HCT116 (cell line): ENCODE measurements at regions not wholly inside any gene's neighbourhood (a gene's known extent, or its start where the extent isn't known, plus 50 kb on each side); places are given as distances from the start of the nearest gene placed in this dataset.

Source experiments
- ATAC-seq: fragments of 200-7000 bp; cut with Tn5 transposase; 2 replicates; pipeline ENCODE4 v1.9.1; 2020; ENCODE audit warnings: mild to moderate bottlenecking, moderate library complexity
- BruUV-seq: library from RNA; stranded (reverse); fragments of 400-500 nt; replicated peaks from 2 replicates; lab custom pipeline; 2021; lab: Mats Ljungman, UMichigan
- CTCF ChIA-PET: fragments of 300-600 bp; sonication (Branson Sonifier 250); formaldehyde crosslinking; loops from one replicate; lab custom pipeline; 2021; ENCODE audit warnings: antibody characterized with exemption; lab: Charles Lee
- POLR2A ChIA-PET: fragments of 300-600, 350-600 bp; sonication (Branson Sonifier 250); formaldehyde crosslinking; loops from one replicate; lab custom pipeline; 2021; ENCODE audit warnings: antibody characterized with exemption; lab: Charles Lee
- RAD21 ChIA-PET, 2 experiments: fragments of 300-600 bp; sonication (Branson Sonifier 250); formaldehyde crosslinking; loops; one replicate each; lab custom pipeline; 2023; ENCODE audit warnings: low total read pairs in 2 of 2; ENCODE audit not compliant: uncharacterized antibody in 2 of 2, unreplicated experiment in 2 of 2, low non-redundant PET in 1 of 2; lab: Charles Lee
- DNase-seq: peaks from one replicate; pipeline ENCODE4 v3.0.0-alpha.2; 2010; ENCODE audit warnings: low read depth, low spot score
- H2AFZ ChIP-seq: fragments of 200-600 bp; shearing (Covaris generic), sonication (generic); 2 replicates; pipeline ENCODE4 v1.6.1; 2017; ENCODE audit warnings: low read depth, mixed run types, mixed read lengths, antibody characterized with exemption, low read length; ENCODE audit not compliant: poor library complexity, severe bottlenecking
- H3K27ac ChIP-seq: 2 replicates; pipeline ENCODE4 v1.5.1; 2012; ENCODE audit warnings: low read depth, low read length
- H3K27me3 ChIP-seq: fragments of 200-600 bp; sonication (generic); 2 replicates; pipeline ENCODE4 v1.6.1; 2016; ENCODE audit warnings: mixed run types, low read length, mixed read lengths; ENCODE audit not compliant: insufficient read depth
- H3K36me3 ChIP-seq, 2 experiments: fragments of 200-500 bp in 1 of 2; fragments of 200-600 bp in 1 of 2; sonication (Bioruptor generic) in 1 of 2; sonication (generic) in 1 of 2; 2 replicates each; pipeline versions ENCODE4 v1.5.1 to v1.6.1; 2014 to 2016; ENCODE audit warnings: low read length in 2 of 2, inconsistent platforms in 1 of 2, mixed read lengths in 1 of 2, mixed run types in 1 of 2; ENCODE audit not compliant: insufficient read depth in 2 of 2, control insufficient read depth in 1 of 2
- H3K4me1 ChIP-seq, 2 experiments: fragments of 200-600 bp in 1 of 2; sonication (generic) in 1 of 2; 2 replicates each; pipeline versions ENCODE4 v1.5.1 to v1.6.1; 2012 to 2017; ENCODE audit warnings: low read length in 2 of 2, inconsistent platforms in 1 of 2, mild to moderate bottlenecking in 1 of 2, mixed read lengths in 1 of 2, mixed run types in 1 of 2, moderate library complexity in 1 of 2; ENCODE audit not compliant: insufficient read depth in 2 of 2, control insufficient read depth in 1 of 2
- H3K4me2 ChIP-seq: fragments of 200-600 bp; sonication (generic); 2 replicates; pipeline ENCODE4 v1.6.1; 2017; ENCODE audit warnings: mixed run types, low read length, mixed read lengths
- H3K4me3 ChIP-seq, 2 experiments: fragments of 200-600 bp in 1 of 2; sonication (generic) in 1 of 2; replicated peaks in 1 of 2; 2 replicates each; pipeline ENCODE4 v1.5.1; 2011 to 2016; ENCODE audit warnings: low read length in 2 of 2, control low read depth in 1 of 2, low read depth in 1 of 2, mild to moderate bottlenecking in 1 of 2, mixed read lengths in 1 of 2, mixed run types in 1 of 2
- H3K79me2 ChIP-seq: fragments of 200-600 bp; sonication (generic); 2 replicates; pipeline ENCODE4 v1.6.1; 2017; ENCODE audit warnings: mild to moderate bottlenecking, mixed run types, low read length, moderate library complexity, mixed read lengths; ENCODE audit not compliant: insufficient read depth
- H3K9ac ChIP-seq: fragments of 200-600 bp; sonication (generic); 2 replicates; pipeline ENCODE4 v1.6.1; 2016; ENCODE audit warnings: low read length, mixed read lengths
- H3K9me2 ChIP-seq: fragments of 200-600 bp; sonication (generic), shearing (Covaris generic); 2 replicates; pipeline ENCODE4 v1.6.1; 2017; ENCODE audit warnings: mixed run types, mild to moderate bottlenecking, moderate library complexity; ENCODE audit not compliant: insufficient read depth
- H3K9me3 ChIP-seq, 2 experiments: fragments of 200-500 bp in 1 of 2; fragments of 200-600 bp in 1 of 2; sonication (Bioruptor generic) in 1 of 2; sonication (generic) in 1 of 2; 2 replicates each; pipeline ENCODE4 v1.6.1; 2014 to 2017; ENCODE audit warnings: low read length in 2 of 2, mixed read lengths in 2 of 2, inconsistent platforms in 1 of 2, low read depth in 1 of 2, mild to moderate bottlenecking in 1 of 2, mixed run types in 1 of 2, moderate library complexity in 1 of 2; ENCODE audit not compliant: control insufficient read depth in 1 of 2, insufficient read depth in 1 of 2
- H4K20me1 ChIP-seq: fragments of 200-600 bp; sonication (generic), shearing (Covaris generic); 2 replicates; pipeline ENCODE4 v1.6.1; 2017; ENCODE audit warnings: mixed run types, mild to moderate bottlenecking, moderate library complexity; ENCODE audit not compliant: insufficient read depth
- ATF3 ChIP-seq: IDR thresholded peaks from 2 replicates; pipeline ENCODE4 v1.6.1; 2012
- EZH2 ChIP-seq: fragments of 200-600 bp; sonication (generic); IDR thresholded peaks from 2 replicates; pipeline ENCODE4 v1.6.1; 2017; ENCODE audit warnings: antibody characterized with exemption, mixed run types
- EZH2phosphoT487 ChIP-seq: fragments of 200-600 bp; IDR thresholded peaks from 2 replicates; pipeline ENCODE4 v1.6.1; 2018; ENCODE audit warnings: antibody characterized with exemption, borderline replicate concordance
- MAX ChIP-seq: IDR thresholded peaks from 2 replicates; pipeline ENCODE4 v1.6.1; 2012
- POLR2AphosphoS5 ChIP-seq: IDR thresholded peaks from 2 replicates; pipeline ENCODE4 v1.6.1; 2011; ENCODE audit warnings: mild to moderate bottlenecking, low read depth, low read length, moderate library complexity
- SRF ChIP-seq: IDR thresholded peaks from 2 replicates; pipeline ENCODE4 v1.6.1; 2012; ENCODE audit warnings: low read depth
- TCF7L2 ChIP-seq: IDR thresholded peaks from 2 replicates; pipeline ENCODE4 v1.7.0; 2011; ENCODE audit warnings: borderline replicate concordance, inconsistent platforms; ENCODE audit not compliant: insufficient read depth, insufficient read length; ENCODE audit errors: extremely low read depth
- ZBTB33 ChIP-seq: IDR thresholded peaks from 2 replicates; pipeline ENCODE4 v1.6.1; 2011; ENCODE audit warnings: mild to moderate bottlenecking, low read length, moderate library complexity; ENCODE audit not compliant: insufficient replicate concordance; ENCODE audit errors: extremely low read depth
- intact Hi-C: fragments of 100-400 bp; cut with micrococcal nuclease; formaldehyde crosslinking; loops from 2 replicates; pipeline ENCODE4 v1.10.0; 2022

- no peaks in the 10 kb centered on the region for H3K27me3 ChIP-seq
- DNase-seq (peak; percentile 7), ATAC-seq (no peak; the same call in 1 of the 2 replicates)
- ChIA-PET RAD21 (no interaction called here), CTCF (interaction anchor here (1.2 kb wide), 1 partner anchor 57 kb away, joined by 4 read pairs; no protein-coding TSS in a partner anchor), POLR2A (no interaction called here)
- no peak overlapping the region for H3K9ac ChIP-seq
- no peaks in the 10 kb centered on the region for H3K79me2 ChIP-seq
- H2AFZ ChIP-seq = no peak overlapping the region
- H4K20me1 ChIP-seq = no peaks in the 10 kb centered on the region
- H3K9me2 ChIP-seq = no peaks in the 10 kb centered on the region
- H3K36me3 ChIP-seq = no peaks in the 10 kb centered on the region
- intact Hi-C loops = no loop called here
- no peak overlapping the region for H3K27ac ChIP-seq
- TF ChIP-seq SRF (no peak), ATF3 (no peak), POLR2AphosphoS5 (no peak), EZH2phosphoT487 (no peak), EZH2 (no peak), TCF7L2 (no peak), ZBTB33 (no peak), MAX (no peak)
- no peaks in the 10 kb centered on the region for H3K9me3 ChIP-seq
- no TSS peak for BruUV-seq
- H3K4me2 ChIP-seq = no peak overlapping the region
- H3K4me1 ChIP-seq = 0 out of 4 replicates have a peak, but pooled peaks cover 0 to 4% of the 10 kb centered on the region in 2 experiments
- H3K4me3 ChIP-seq = no peak overlapping the region
Observed at GRCh38 chr2:186919296-186919695, 70.3 kb upstream of the ZSWIM2 start.
